ENCODE measurements at regions not wholly inside any gene's neighbourhood (a gene's known extent, or its start where the extent isn't known, plus 50 kb on each side); places are given as distances from the start of the nearest gene placed in this dataset.

GRCh38 chr14:104528496-104528895 lies 51.1 kb upstream of the C14orf180 start:
- H3K27ac ChIP-seq (ENCODE audit: extremely low read depth, low read depth, low read length) = no peak overlapping the region
- POLR2A ChIA-PET = interaction anchor here (1.3 kb wide), 1 partner anchor 9 kb away, joined by 4 read pairs; no protein-coding TSS in a partner anchor
- H3K4me3 ChIP-seq (ENCODE audit: low read depth, low read length) = no peak overlapping the region
- CTCF ChIA-PET = interaction anchor here (1.6 kb wide), 1 partner anchor 36 kb away, joined by 7 read pairs; no protein-coding TSS in a partner anchor
- no peaks in the 10 kb centered on the region for H3K9me3 ChIP-seq (ENCODE audit: control insufficient read depth, insufficient read depth, low read depth, low read length)
- H3K4me1 ChIP-seq (ENCODE audit: control insufficient read depth, insufficient read depth, low read length) = no peaks in the 10 kb centered on the region
- H3K36me3 ChIP-seq (ENCODE audit: control insufficient read depth in 2 of 2, insufficient read depth in 1 of 2, low read length in 2 of 2) = no peaks in the 10 kb centered on the region; a peak in 1 of 3 replicates
- TF ChIP-seq ZNF623 (tag by site-specific recombination; IDR thresholded peaks at IDR 0.05) (no peak), ZNF449 (tag by site-specific recombination; IDR thresholded peaks at IDR 0.05) (no peak), OVOL3 (tag by site-specific recombination; IDR thresholded peaks at IDR 0.05) (no peak), ZNF549 (tag by site-specific recombination; IDR thresholded peaks at IDR 0.05) (no peak), ZNF561 (tag by site-specific recombination; IDR thresholded peaks at IDR 0.05; ENCODE audit: borderline replicate concordance) (no peak), ZNF600 (tag by site-specific recombination; IDR thresholded peaks at IDR 0.05) (no peak), ZNF621 (tag by site-specific recombination; IDR thresholded peaks at IDR 0.05) (no peak), KLF17 (tag by site-specific recombination; IDR thresholded peaks at IDR 0.05) (no peak)

Measured in HEK293 (cell line).